8988T (cell line): ENCODE measurements at regions not wholly inside any gene's neighbourhood (a gene's known extent, or its start where the extent isn't known, plus 50 kb on each side); places are given as distances from the start of the nearest gene placed in this dataset.

Experiments
- DNase-seq: peaks from one replicate; pipeline ENCODE4 v3.0.0; 2011

GRCh38 chr1:2920421-2921015, 100.7 kb upstream of the ACTRT2 start:
- DNase-seq = no peak

DNA sequence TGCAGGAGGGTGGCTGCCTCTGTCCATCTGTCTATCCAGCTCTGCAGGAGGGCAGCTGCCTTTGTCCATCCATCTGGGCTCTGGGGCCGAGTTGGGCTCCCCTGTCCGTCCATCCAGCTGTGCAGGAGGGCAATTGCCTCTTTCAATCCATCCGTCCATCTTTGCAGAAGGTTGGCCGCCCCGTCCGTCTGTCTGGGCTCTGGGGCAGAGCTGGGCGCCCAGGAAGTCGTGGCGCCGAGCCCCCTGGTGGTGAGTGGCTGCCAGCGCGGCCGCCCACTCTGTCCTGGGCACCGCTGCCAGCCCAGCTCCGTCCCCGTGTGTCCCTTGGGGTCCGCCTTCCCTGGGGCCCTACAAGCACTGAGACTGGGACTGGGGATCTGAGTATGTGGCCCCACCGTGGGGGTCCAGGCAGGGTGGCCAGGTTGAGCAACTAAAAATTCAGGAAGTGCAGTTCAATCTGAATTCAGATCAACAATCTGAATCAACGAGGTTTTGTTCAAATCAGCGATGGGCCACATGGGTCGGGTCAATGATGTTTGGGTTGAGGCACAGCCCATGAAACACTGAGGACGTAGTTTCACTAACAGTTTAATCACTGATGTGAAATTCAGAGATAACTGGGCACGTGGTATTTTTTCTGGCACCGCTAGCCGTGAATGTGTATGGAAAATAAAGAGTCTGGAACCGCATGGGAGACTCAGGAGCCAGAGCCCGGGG, 99.1 kb upstream of the ACTRT2 start:
- peak; percentile 74 for DNase-seq

DNA sequence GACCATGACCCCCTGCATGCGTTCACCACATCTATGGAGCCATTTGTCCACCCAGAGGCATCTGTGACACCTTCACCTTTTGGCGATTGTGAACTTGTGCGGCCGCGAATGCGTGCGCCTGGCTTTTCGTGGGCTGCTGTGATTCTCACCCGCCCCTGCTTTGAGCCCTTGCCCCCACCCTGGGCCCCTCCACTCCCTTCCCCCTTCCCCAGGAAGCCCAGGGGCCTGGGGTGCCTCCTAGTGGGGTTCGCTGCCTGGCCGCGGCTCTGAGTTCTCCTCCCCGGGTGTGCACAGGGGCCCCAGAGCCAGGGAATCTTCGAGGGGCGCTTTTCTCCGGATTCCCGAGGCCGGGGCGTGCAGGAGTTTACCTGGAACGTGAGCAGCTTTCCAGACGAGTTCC, 97.9 kb upstream of the ACTRT2 start:
- no peak for DNase-seq

DNA sequence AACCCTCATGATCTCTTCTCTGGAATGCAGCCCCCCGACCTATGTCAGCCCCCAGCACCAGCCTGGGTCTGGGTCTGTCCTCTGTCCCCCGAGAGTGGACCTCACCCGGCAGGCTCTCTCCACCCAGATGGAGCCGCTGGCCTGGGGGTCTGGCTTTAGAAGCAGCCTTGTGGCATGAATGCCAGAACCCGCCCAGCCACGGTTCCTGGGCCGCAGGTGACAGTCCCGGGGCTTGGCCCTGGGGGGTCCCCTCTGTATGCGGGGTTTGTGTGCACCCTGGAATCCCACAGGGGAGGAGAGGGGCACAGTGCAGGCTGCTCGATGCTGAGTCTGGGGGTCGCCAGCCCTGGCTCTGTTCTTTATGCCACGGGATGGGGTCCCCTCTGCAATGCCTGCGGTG, 96.0 kb upstream of the ACTRT2 start:
- DNase-seq = no peak

DNA sequence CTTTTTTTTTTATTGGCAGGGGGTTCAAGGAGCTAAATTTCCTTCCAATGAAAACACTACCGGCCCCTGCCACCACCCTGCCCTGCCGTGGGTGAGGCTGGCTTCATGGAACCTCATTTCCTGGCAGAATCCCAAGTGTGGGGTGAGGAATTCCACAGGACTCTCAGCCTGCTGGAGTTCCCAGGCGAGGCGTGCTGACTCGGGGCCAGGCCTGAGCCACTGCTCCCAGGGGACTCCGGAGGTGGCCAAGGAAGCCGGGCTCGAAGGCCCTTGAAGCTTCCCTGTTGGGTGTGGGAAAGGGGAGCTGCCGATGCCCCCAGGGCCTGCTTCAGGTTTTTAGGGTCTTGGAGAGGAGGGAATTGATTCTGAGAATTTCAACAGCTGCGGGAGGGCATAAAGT, 95.3 kb upstream of the ACTRT2 start:
- no peak for DNase-seq

DNA sequence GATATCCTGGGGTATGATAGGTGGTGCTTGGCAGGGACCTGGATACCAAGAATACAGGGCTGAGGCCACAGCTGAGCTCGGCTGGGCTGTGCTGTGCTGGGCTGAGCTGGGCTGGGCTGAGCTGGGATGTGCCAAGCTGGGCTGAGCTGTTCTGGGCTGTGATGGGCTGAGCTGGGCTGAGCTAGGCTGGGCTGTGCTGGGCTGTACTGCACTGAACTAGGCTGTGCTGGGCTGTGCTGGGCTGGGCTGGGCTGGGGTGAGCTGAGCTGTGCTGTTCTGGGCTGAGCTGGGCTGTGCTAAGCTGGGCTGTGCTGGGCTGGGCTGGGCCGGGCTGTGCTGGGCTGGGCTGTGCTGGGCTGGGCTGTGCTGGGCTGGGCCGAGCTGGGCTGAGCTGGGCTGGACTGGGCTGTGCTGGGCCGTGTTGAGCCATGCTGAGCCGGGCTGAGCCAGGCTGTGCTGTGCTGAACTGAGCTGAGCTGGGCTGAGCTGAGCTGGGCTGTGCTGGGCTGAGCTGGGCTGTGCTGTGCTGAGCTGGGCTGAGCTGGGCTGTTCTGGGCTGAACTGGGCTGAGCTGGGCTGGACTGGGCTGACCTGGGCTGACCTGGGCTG, 94.7 kb upstream of the ACTRT2 start:
- no peak for DNase-seq

- DNase-seq = no peak
Observed at GRCh38 chr1:2927393-2928360, 93.6 kb upstream of the ACTRT2 start.

DNA sequence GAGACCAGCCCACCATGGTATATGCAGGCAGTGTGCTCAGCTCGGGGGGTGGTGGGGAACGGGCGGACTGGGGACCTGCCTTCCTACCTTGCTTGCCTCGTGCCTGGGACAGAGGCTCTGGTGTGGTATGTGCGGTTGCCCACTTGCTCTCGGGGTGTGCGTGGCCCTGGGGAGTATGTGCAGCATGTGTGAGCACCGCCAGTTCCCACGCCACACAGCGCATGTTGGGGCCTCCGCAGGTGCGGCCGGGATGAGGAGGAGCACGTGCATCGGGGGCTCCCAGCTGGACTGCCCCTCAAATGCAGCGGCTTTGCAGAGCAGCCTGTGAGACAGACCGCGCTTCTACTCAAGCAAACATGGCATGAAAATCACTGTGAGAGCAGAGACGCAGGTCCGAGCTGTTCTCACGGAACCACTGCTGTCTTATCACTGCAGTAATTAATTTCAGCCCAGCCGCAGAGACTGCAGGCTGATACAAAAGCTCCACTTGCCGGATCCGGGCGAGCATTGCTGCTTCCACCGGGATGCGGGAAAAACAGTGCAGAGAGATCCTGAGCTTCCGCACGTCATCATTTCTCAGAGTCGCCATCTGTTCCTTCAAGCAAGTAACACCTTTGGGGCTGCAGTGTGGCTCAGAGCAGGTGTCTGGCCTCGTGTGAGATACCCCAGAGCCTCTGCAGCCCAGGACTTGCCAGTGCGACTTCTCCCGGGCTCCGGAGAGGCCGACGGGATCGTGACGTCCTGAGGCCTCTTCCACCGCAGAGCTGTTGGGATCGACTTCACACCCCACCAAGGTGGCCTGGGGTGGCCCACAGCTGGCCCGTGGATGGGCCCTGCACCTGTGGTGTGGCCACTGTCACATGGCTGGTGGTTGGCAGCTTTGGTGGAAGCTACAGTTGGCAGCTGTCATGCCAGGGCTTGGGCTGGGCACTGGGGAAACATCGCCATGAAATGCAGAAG, 92.6 kb upstream of the ACTRT2 start:
- DNase-seq = no peak

DNA sequence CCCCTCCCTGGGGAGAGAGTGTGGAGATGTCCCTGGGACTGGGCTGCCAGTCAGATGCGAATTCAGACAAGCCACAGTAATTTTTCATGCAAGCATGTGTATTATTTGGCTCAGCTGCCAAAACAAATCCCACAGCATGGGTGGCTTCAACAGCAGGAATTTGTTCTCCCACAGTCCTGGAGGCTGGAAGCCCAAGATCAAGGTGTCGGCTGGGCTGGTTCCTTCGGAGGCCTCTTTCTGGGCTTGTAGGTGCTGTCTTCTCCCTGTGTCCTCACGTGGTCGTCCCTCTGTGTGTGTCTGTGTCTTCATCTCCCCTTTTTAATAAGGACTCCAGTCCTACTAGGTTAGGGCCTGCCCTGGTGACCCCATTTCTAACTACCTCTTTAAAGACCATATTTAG, 91.9 kb upstream of the ACTRT2 start:
- DNase-seq = no peak

DNA sequence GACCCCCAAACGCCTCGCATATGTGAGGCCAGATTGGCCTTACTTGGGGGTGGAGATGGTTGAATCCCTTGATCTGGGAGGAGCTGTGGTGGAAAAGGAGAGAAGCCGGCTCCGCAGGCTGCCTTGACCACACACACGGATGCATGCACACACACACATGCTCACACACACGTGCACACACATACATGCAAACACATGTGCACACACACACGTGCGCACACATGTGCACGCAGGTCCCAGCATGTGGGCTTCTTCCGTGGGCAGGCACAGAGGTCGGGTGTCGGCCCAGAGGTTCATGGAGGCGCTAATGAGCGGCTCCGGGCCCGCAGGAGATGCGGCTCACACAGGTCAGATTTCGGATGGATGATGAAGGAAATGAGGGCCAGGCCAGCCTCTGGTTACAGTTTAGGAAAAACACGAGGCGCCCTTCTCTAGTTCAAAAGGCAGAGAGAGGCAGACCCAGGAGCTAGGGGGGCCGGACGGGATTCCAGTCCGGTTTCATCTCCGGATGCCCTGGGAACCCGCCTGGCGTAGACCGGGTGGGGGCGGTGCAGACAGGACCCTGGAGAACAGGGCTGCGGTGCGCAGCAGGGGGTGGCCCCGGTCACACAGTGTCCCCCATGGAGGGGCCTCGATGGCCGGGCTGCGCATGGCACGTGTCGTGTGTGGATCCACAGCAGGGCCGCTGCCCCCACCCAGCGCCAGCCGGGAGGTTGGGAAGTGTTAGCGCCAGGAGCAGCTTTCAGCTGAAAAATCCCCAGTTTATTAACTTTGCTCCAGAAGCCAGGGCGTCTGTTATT, 91.1 kb upstream of the ACTRT2 start:
- no peak for DNase-seq

- DNase-seq = no peak
Observed at GRCh38 chr1:2930913-2931723, 90.1 kb upstream of the ACTRT2 start.

- DNase-seq = no peak
Observed at GRCh38 chr1:2931724-2932401, 89.4 kb upstream of the ACTRT2 start.

DNA sequence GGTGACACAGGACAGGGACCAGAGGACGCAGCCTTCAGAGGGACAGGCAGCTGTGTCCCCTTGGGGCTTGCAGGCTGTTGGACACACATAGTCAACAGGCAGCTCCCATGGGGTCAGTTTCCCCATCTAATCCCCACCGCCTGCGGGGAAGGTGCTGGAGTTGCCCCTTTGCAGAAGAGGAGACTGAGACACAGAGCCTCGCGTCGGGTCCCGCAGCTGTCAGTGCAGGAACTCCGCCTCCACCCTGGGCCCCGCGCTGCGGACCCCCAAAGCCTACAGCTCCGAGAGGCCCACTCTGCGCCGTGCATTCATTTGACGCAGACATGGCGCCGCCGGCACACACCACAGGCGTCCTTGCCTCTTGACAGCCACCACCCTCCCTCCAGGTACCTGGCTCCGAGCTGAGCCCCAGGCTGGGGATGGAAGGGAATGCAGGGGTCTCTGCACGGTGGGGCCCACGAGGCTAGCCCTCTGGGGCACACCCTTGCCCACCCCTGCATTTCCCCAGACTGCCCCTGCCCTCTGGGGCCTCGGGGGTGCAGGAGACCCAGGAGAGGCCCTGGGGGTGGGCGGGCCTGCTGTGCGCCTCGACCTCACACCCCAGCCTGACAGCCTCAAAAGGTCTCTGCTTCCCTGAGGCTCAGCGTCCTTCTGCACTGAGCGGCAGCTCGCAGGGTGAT, 88.5 kb upstream of the ACTRT2 start:
- no peak for DNase-seq

DNA sequence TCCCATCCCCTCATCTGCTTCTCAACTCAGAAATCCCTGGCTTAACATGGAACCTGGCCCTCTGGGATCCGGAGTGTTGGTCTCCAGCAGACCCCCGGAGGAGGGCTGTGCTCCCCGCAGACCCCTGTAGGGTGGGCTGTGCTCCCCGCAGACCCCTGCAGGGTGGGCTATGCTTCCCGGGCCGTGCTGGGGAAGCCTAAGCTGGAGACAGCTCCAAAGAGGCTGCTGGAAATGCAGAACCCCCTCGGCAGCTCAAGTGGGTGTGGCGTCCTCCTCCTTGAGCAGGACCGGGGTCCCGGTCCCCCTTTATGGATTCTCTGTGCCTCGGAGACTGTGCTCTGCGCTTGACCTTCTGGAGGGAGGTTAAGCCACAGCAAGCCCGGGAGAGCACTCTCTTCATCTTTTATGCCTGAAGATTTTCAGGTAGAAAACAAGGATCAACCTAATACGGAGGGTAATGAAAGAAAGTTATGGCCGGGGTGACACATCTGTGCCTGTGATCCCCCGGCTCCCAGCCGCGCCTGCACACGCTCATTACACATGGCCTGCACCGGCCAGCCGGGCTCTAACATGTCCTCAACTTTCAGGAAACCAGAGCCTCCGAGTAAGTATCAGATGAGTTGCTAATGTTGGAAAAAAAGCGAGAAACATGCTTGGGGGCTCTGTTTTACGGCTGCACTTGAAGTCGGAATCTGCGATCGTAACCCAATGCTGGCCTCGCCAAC, 87.7 kb upstream of the ACTRT2 start:
- no peak for DNase-seq

GRCh38 chr1:2934156-2934540, 87.1 kb upstream of the ACTRT2 start:
- no peak for DNase-seq

DNA sequence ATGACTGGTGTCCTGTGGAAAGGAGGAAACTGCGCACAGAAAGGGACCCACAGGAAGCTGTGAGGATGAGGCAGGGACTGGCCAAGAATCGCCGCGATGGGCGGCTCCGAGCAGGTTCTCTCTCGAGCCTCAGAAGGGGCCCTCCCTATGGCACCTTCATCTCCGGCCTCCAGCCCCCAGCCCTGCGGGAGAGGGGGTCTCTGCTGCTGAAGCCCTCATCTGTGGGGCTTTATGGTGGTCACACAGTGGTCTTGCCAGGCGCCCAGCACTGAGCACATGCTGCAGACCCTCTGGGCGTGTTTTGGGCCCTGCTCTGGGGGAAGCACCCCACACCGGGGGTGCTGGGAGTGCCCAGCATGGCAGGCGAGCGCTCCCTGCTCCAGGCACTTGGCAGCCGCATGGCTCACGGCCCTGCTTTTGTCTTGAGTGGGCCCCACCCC, 86.6 kb upstream of the ACTRT2 start:
- DNase-seq = no peak

DNA sequence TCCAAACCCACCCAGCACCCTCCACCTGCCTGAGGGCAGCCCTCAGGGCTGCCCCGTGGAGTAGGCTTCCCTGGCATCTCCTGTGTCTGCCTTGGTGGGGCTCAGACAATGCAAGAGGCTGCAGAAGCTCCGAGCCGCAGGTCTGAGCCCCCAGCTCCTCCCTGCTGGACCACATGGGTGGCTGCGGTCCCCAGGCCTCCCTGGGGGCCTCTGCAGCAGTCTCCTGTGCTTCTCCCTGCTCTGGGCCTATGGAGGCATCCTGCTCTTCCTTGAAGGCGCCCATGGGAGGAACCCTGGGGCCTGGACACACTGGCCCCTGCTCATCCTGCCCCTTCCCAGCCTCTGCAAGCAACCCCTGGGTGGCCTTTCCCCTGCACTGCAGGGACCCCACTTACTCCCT, 86.1 kb upstream of the ACTRT2 start:
- DNase-seq = no peak

- no peak for DNase-seq
Observed at GRCh38 chr1:2935751-2936390, 85.4 kb upstream of the ACTRT2 start.
